ENCODE measurements at regions not wholly inside any gene's neighbourhood (a gene's known extent, or its start where the extent isn't known, plus 50 kb on each side); places are given as distances from the start of the nearest gene placed in this dataset.

DNA sequence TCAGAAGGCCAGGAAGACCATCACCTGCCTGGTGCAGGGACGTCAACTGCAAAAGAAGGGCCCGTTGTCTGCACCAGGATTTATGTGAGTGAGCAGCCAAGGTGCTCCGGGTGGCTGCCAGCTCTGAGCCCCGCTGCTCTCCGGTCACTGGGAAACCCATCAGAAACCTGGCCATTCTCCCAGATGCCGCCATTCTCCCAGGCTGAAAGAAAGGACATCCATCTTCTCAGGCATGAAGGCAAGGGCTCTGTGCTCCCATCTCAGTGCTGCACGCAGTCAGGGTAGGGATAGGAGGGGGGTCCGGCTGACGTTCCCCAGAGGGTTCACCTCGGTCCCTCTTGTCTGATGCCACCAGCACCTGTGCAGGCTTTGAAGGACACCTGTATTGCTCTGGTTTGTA is 158.4 kb downstream of the ERCC6L2 start:
- H2BK120ac ChIP-seq (replicated peaks; ENCODE audit: low read depth, low read length): no peak overlapping the region
- no peak overlapping the region for H3K23ac ChIP-seq (ENCODE audit: insufficient read length)
- no peak overlapping the region for H2AK5ac ChIP-seq (ENCODE audit: low read depth, low read length)
- 87% methylated on average over 10 of the region's 10 CpGs; no CpG with 5 or more reads in 1 of the 2 experiments for WGBS, 2 experiments (ENCODE audit: extremely low coverage in 1 of 2, insufficient coverage in 1 of 2, insufficient read length in 1 of 2, insufficient replicate concordance in 2 of 2, low coverage in 1 of 2, low lambda C conversion rate in 2 of 2, missing lambda C conversion rate in 1 of 2)
- FAIRE-seq (no peak), DNase-seq (ENCODE audit: low read depth in 1 of 2, low spot score in 2 of 2) (no peak)
- H3K4ac ChIP-seq (replicated peaks; ENCODE audit: insufficient read length, low read depth, low read length): no peak overlapping the region
- H3K4me1 ChIP-seq (replicated peaks in 1 of 4; ENCODE audit: control insufficient read depth in 3 of 4, insufficient read depth in 4 of 4, low read length in 3 of 4): no peaks in the 10 kb centered on the region
- H2BK12ac ChIP-seq (ENCODE audit: low read depth, low read length): no peak overlapping the region
- H2AFZ ChIP-seq (ENCODE audit: low read length): no peak overlapping the region
- H3K79me1 ChIP-seq (ENCODE audit: low read depth, low read length): no peaks in the 10 kb centered on the region
- H2BK5ac ChIP-seq (ENCODE audit: low read depth, low read length): no peak overlapping the region
- no peak overlapping the region for H3K9ac ChIP-seq (replicated peaks in 1 of 4; ENCODE audit: extremely low read depth in 1 of 4, low read depth in 3 of 4, low read length in 3 of 4)
- no peak overlapping the region for H3K4me2 ChIP-seq (ENCODE audit: insufficient read depth in 1 of 2, low read depth in 2 of 2, low read length in 2 of 2)
- no peak overlapping the region for H4K8ac ChIP-seq (ENCODE audit: extremely low read depth, insufficient read depth, low read length)
- no peak overlapping the region for H3K4me3 ChIP-seq (ENCODE audit: extremely low read depth in 1 of 4, insufficient read depth in 2 of 4, low read depth in 3 of 4, low read length in 4 of 4)
- peaks cover 0 to 9% (median 1%) of the 10 kb centered on the region in 4 experiments; a peak in 3 of 7 replicates for H3K27me3 ChIP-seq (replicated peaks in 1 of 4; ENCODE audit: control insufficient read depth in 3 of 4, extremely low read depth in 1 of 4, insufficient read depth in 3 of 4, low read length in 3 of 4)
- H4K91ac ChIP-seq (replicated peaks; ENCODE audit: insufficient read length, low read length): no peak overlapping the region
- H4K20me1 ChIP-seq (replicated peaks in 1 of 2; ENCODE audit: control insufficient read depth in 1 of 2, insufficient read depth in 2 of 2, low read length in 2 of 2): no peaks in the 10 kb centered on the region
- no peak overlapping the region for H2BK15ac ChIP-seq (ENCODE audit: low read length)
- H3K27ac ChIP-seq (ENCODE audit: low read depth, low read length): no peak overlapping the region
- no peaks in the 10 kb centered on the region for H3K36me3 ChIP-seq (ENCODE audit: control insufficient read depth in 2 of 4, insufficient read depth in 4 of 4, low read length in 3 of 4)
- peaks cover 11 to 14% of the 10 kb centered on the region in 2 experiments for H3K9me3 ChIP-seq (ENCODE audit: insufficient read depth in 2 of 2, low read depth in 1 of 2, low read length in 1 of 2)
- no peak overlapping the region for H4K5ac ChIP-seq (ENCODE audit: insufficient read length, low read depth, low read length)
- CTCF ChIA-PET (ENCODE audit: partially characterized antibody): no interaction called here
- POLR2A ChIA-PET (ENCODE audit: partially characterized antibody): no interaction called here
- no peak overlapping the region for H3K56ac ChIP-seq (replicated peaks; ENCODE audit: insufficient read length, low read depth, low read length)
- no peaks in the 10 kb centered on the region for H3K79me2 ChIP-seq (ENCODE audit: control insufficient read depth in 1 of 2, insufficient read depth in 2 of 2, low read length in 2 of 2)
- H3K18ac ChIP-seq (ENCODE audit: extremely low read depth, low read length): no peak overlapping the region
- no peak overlapping the region for H2BK20ac ChIP-seq (ENCODE audit: low read length)
- H3K14ac ChIP-seq (ENCODE audit: insufficient read length): no peak overlapping the region
- no peaks in the 10 kb centered on the region for H3K23me2 ChIP-seq (ENCODE audit: low read depth, low read length)
- no peak for TF ChIP-seq PHF8 (conservative IDR thresholded peaks at IDR 0.05; ENCODE audit: low read depth, low read length)
- TF ChIP-seq TAF1 (IDR thresholded peaks at IDR 0.05; ENCODE audit: low read depth, low read length): no peak
- TF ChIP-seq, protein P1, sequence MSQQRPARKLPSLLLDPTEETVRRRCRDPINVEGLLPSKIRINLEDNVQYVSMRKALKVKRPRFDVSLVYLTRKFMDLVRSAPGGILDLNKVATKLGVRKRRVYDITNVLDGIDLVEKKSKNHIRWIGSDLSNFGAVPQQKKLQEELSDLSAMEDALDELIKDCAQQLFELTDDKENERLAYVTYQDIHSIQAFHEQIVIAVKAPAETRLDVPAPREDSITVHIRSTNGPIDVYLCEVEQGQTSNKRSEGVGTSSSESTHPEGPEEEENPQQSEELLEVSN (IDR thresholded peaks at IDR 0.05): no peak
- TF ChIP-seq, protein P2, sequence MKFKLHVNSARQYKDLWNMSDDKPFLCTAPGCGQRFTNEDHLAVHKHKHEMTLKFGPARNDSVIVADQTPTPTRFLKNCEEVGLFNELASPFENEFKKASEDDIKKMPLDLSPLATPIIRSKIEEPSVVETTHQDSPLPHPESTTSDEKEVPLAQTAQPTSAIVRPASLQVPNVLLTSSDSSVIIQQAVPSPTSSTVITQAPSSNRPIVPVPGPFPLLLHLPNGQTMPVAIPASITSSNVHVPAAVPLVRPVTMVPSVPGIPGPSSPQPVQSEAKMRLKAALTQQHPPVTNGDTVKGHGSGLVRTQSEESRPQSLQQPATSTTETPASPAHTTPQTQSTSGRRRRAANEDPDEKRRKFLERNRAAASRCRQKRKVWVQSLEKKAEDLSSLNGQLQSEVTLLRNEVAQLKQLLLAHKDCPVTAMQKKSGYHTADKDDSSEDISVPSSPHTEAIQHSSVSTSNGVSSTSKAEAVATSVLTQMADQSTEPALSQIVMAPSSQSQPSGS (IDR thresholded peaks at IDR 0.05; ENCODE audit: low read length): no peak
- no peak for TF ChIP-seq ZNF274 (IDR thresholded peaks at IDR 0.05; ENCODE audit: borderline replicate concordance, extremely low read depth, low read length)
- no peak for TF ChIP-seq GTF2F1 (IDR thresholded peaks at IDR 0.05; ENCODE audit: borderline replicate concordance, low read depth, low read length)
- TF ChIP-seq RBBP5 (IDR thresholded peaks at IDR 0.05; ENCODE audit: borderline replicate concordance, low read depth, low read length): no peak
- TF ChIP-seq JUND (IDR thresholded peaks at IDR 0.05; ENCODE audit: low read length): no peak
- TF ChIP-seq SP2 (IDR thresholded peaks at IDR 0.05; ENCODE audit: low read length): no peak
